ENCODE measurements at regions not wholly inside any gene's neighbourhood (a gene's known extent, or its start where the extent isn't known, plus 50 kb on each side); places are given as distances from the start of the nearest gene placed in this dataset.

DNA sequence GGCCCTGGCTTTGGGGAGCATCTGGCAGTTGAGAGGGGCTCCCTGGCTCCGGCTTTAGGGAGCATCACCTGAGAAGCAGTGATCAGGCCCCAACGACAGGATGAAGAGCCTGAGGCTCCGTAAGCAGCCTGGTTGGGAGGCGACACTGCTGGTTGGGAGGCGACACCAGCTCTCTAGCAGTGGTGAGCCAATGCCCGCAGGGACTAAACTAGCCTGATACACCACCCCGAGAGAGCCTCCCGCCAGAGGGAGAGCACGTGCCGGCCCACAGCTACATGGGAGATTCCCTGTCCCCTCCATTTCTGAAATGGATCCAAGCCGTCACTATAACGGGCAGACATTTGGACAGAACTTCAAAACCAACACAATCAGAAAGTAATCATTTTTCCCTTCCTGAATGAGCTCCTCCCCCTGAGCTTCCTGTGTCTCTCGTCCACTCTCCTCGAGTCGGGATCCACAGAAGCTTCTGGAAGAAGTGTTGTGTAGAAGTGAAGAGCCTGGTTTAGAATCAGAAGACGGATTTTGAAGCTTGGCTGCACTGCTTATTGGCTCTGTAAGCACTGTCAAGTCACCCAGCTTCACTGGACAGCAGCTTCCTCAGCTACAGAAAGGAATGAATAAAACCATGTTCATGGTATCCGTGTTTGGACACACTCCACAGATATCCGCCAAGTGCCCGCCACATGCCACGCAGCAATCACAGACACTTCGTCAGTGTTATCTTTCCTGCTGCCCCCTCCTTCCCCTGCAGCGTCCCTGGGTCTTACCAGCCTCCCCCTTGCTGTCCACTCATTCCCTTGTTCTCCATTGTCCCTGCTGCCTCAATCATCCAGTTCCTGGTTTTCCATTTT lies 199.6 kb downstream of the TTLL2 start:
- H3K9me2 ChIP-seq (ENCODE audit: low read depth, low read length), result no peaks in the 10 kb centered on the region
- no peaks in the 10 kb centered on the region for H3K36me3 ChIP-seq (ENCODE audit: insufficient read depth, low read length)
- no peaks in the 10 kb centered on the region for H3K4me1 ChIP-seq (ENCODE audit: insufficient read depth, low read length, severe bottlenecking)
- H3K4me2 ChIP-seq (ENCODE audit: low read length), result no peak overlapping the region
- no peaks in the 10 kb centered on the region for H3K9me3 ChIP-seq (ENCODE audit: low read length)
- H3K27me3 ChIP-seq (ENCODE audit: insufficient read depth, low read length), result no peaks in the 10 kb centered on the region
- no peak overlapping the region for H2AFZ ChIP-seq (ENCODE audit: low read length)
- H3K27ac ChIP-seq (ENCODE audit: low read depth, low read length, poor library complexity, severe bottlenecking), result no peak overlapping the region
- H3K9ac ChIP-seq (ENCODE audit: low read length), result no peak overlapping the region
- no peak overlapping the region for H3K4me3 ChIP-seq (ENCODE audit: low read depth, low read length, poor library complexity, severe bottlenecking)
- no peak for TF ChIP-seq CTCF (IDR thresholded peaks at IDR 0.05; ENCODE audit: low read length)
- TF ChIP-seq EZH2 (IDR thresholded peaks at IDR 0.05; ENCODE audit: borderline replicate concordance, low read length), result no peak
- H3K79me2 ChIP-seq (ENCODE audit: insufficient read depth, low read length), result no peaks in the 10 kb centered on the region
- H4K20me1 ChIP-seq (ENCODE audit: insufficient read depth, low read length), result no peaks in the 10 kb centered on the region
- H3F3A ChIP-seq (ENCODE audit: insufficient read depth, low read length), result no peaks in the 10 kb centered on the region

- Histone ChIP-seq H3K4me2 (ENCODE audit: low read length) (no peak overlapping the region), H3K4me1 (ENCODE audit: insufficient read depth, low read length, severe bottlenecking) (no peaks in the 10 kb centered on the region), H3K9me2 (ENCODE audit: low read depth, low read length) (no peaks in the 10 kb centered on the region), H3K4me3 (ENCODE audit: low read depth, low read length, poor library complexity, severe bottlenecking) (no peak overlapping the region), H3K79me2 (ENCODE audit: insufficient read depth, low read length) (no peaks in the 10 kb centered on the region), H3K36me3 (ENCODE audit: insufficient read depth, low read length) (no peaks in the 10 kb centered on the region), H3K27me3 (ENCODE audit: insufficient read depth, low read length) (no peaks in the 10 kb centered on the region), H3K9me3 (ENCODE audit: low read length) (no peaks in the 10 kb centered on the region), H3K9ac (ENCODE audit: low read length) (no peak overlapping the region), H2AFZ (ENCODE audit: low read length) (no peak overlapping the region), H3K27ac (ENCODE audit: low read depth, low read length, poor library complexity, severe bottlenecking) (no peak overlapping the region), H3F3A (ENCODE audit: insufficient read depth, low read length) (no peaks in the 10 kb centered on the region), H4K20me1 (ENCODE audit: insufficient read depth, low read length) (no peaks in the 10 kb centered on the region)
- TF ChIP-seq CTCF (IDR thresholded peaks at IDR 0.05; ENCODE audit: low read length) (no peak), EZH2 (IDR thresholded peaks at IDR 0.05; ENCODE audit: borderline replicate concordance, low read length) (no peak)
Measured at GRCh38 chr6:167525774-167526173, 200.9 kb downstream of the TTLL2 start.

DNA sequence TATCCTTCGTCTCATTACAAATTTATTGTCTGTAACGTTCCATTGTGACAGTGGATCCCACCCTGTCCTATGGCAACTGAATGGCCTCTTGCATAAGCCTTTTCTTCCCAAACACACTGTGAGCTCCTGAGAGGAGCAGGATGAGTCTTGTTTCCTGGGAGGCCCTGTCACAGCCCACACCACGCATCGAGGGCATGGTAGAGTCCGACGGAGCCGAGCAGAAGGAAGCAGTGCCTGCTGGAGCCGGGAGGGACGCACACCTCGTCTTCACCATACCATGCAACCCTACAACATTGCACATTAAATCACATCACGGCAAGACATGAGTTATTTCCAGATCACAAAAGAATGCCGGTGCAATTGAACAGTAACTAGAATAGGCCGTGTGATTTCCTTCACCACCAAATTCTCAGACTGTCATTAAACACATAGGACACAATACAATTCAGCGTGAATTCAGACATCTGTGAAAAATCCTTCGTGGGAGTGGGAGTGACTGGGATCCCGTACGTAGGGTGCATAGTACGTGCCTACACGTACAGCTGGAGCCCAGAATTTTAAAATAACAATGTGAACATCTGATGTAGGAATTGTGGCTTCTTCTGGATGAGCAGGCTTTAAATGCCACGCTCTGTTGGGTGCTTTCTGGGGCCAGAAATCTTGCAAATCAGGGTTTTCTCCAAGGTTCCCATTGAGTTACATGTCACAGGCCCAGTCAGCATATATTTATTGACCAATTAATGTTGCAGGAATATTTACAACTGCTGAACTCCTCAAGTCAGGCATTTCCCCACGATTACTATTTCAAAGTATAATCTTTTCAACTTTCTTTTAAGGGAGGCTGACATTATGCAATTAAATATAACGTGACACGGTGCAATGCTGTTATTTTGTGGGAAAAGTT lies 201.8 kb downstream of the TTLL2 start:
- Histone ChIP-seq H3K79me2 (ENCODE audit: insufficient read depth, low read length) (no peaks in the 10 kb centered on the region), H4K20me1 (ENCODE audit: insufficient read depth, low read length) (no peaks in the 10 kb centered on the region), H3K4me1 (ENCODE audit: insufficient read depth, low read length, severe bottlenecking) (no peaks in the 10 kb centered on the region), H3K9me2 (ENCODE audit: low read depth, low read length) (no peaks in the 10 kb centered on the region), H3K9ac (ENCODE audit: low read length) (no peak overlapping the region), H2AFZ (ENCODE audit: low read length) (no peak overlapping the region), H3K9me3 (ENCODE audit: low read length) (no peaks in the 10 kb centered on the region), H3K27ac (ENCODE audit: low read depth, low read length, poor library complexity, severe bottlenecking) (no peak overlapping the region), H3F3A (ENCODE audit: insufficient read depth, low read length) (no peaks in the 10 kb centered on the region), H3K4me2 (ENCODE audit: low read length) (no peak overlapping the region), H3K4me3 (ENCODE audit: low read depth, low read length, poor library complexity, severe bottlenecking) (no peak overlapping the region), H3K36me3 (ENCODE audit: insufficient read depth, low read length) (no peaks in the 10 kb centered on the region), H3K27me3 (ENCODE audit: insufficient read depth, low read length) (no peaks in the 10 kb centered on the region)
- no peak for TF ChIP-seq EZH2 (IDR thresholded peaks at IDR 0.05; ENCODE audit: borderline replicate concordance, low read length)
- no peak for TF ChIP-seq CTCF (IDR thresholded peaks at IDR 0.05; ENCODE audit: low read length)

All from OCI-LY1 (cell line).